Heart left ventricle (tissue), 13 donors: ENCODE measurements at regions not wholly inside any gene's neighbourhood (a gene's known extent, or its start where the extent isn't known, plus 50 kb on each side); places are given as distances from the start of the nearest gene placed in this dataset.

Experiments
- POLR2A ChIP-seq, 2 donors: fragments of 450-650 bp; IDR thresholded peaks; one replicate each; pipeline ENCODE4 v1.6.1; 2017; ENCODE audit warnings: antibody characterized with exemption in 2 of 2, mild to moderate bottlenecking in 2 of 2, moderate library complexity in 2 of 2
- TF ChIP-seq, protein P1 (sequence below), 12 donors: fragments of 200-600 bp; sonication (generic) in 4 of 12; IDR thresholded peaks; one replicate each; pipeline versions ENCODE4 v1.5.0 to v1.8.0; 2018 to 2022; ENCODE audit warnings: antibody characterized with exemption in 12 of 12, mild to moderate bottlenecking in 5 of 12
- donor health status: ischemic (EF 13 %, LVEDD 7.1; RV severe dilation, severe dysfunction).
- donor health status: DM: no; HTN: yes; CAD: no.
- donor health status: DM: no; HTN: no; CAD: no.
- donor health status: ischemic (EF 25% LVEDD 6.9; RV normal size, moderate dysfunction).
- donor health status: ischemic (EF 25% LVEDD 5.7; RV mildly dilated, moderate dysfunction).
- donor health status: ischemic (EF 35%, LVEDD 5.7; RV mildly dilated, moderate dysfunction).
- donor health status: nonischemic (EF 11% LVEDD 7.7; RV severe dilation, severe dysfunction).
- donor health status: DM: yes; HTN: yes; CAD: no.
- donor health status: PGD.
- donor health status: ischemic (EF 29% LVEDD 5.4; RV normal size, mild dysfunction).
- donor health status: nonischemic (EF 23%, LVEDD 6.1; RV moderate dilation, normal function).

- TF ChIP-seq, protein P1, sequence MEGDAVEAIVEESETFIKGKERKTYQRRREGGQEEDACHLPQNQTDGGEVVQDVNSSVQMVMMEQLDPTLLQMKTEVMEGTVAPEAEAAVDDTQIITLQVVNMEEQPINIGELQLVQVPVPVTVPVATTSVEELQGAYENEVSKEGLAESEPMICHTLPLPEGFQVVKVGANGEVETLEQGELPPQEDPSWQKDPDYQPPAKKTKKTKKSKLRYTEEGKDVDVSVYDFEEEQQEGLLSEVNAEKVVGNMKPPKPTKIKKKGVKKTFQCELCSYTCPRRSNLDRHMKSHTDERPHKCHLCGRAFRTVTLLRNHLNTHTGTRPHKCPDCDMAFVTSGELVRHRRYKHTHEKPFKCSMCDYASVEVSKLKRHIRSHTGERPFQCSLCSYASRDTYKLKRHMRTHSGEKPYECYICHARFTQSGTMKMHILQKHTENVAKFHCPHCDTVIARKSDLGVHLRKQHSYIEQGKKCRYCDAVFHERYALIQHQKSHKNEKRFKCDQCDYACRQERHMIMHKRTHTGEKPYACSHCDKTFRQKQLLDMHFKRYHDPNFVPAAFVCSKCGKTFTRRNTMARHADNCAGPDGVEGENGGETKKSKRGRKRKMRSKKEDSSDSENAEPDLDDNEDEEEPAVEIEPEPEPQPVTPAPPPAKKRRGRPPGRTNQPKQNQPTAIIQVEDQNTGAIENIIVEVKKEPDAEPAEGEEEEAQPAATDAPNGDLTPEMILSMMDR (IDR thresholded peaks at IDR 0.05) = no peak
- no peak for TF ChIP-seq POLR2A (IDR thresholded peaks at IDR 0.05)
Measured at GRCh38 chr4:100644150-100644549, 126.3 kb upstream of the EMCN start.
